CD4-positive, alpha-beta T cell (primary cell): ENCODE measurements at regions not wholly inside any gene's neighbourhood (a gene's known extent, or its start where the extent isn't known, plus 50 kb on each side); places are given as distances from the start of the nearest gene placed in this dataset.

Experiments used
- ATAC-seq: fragments of 200-7000 bp; cut with Tn5 transposase; one replicate; pipeline ENCODE4 v1.10.0; 2022; ENCODE audit warnings: mild to moderate bottlenecking; ENCODE audit not compliant: poor library complexity
- CTCF ChIA-PET: fragments of 350-600 bp; sonication (Branson Sonifier 250); formaldehyde crosslinking; loops from one replicate; lab custom pipeline; 2021; ENCODE audit warnings: antibody characterized with exemption, inconsistent platforms; lab: Charles Lee
- POLR2A ChIA-PET: fragments of 350-600 bp; sonication (Branson Sonifier 250); formaldehyde crosslinking; loops from one replicate; lab custom pipeline; 2021; ENCODE audit warnings: antibody characterized with exemption, inconsistent platforms; lab: Charles Lee
- DNase-seq, 14 experiments: peaks; one replicate each; pipeline ENCODE4 v3.0.0-alpha.2; 2013 to 2020; ENCODE audit warnings: mixed read lengths in 2 of 14
- H3K27ac ChIP-seq, 2 donors: one replicate each; pipeline versions ENCODE4 v1.5.1 to v1.7.0; 2013; ENCODE audit warnings: low read length in 2 of 2, low read depth in 1 of 2, mild to moderate bottlenecking in 1 of 2
- H3K27me3 ChIP-seq, 2 experiments: 1 replicate in 1 of 2; 2 replicates in 1 of 2; pipeline versions ENCODE4 v1.6.1 to v1.7.0; 2013; ENCODE audit warnings: low read length in 2 of 2, control low read depth in 1 of 2, mild to moderate bottlenecking in 1 of 2, moderate library complexity in 1 of 2; ENCODE audit not compliant: insufficient read depth in 2 of 2, control insufficient read depth in 1 of 2
- H3K36me3 ChIP-seq: one replicate; pipeline ENCODE4 v1.6.1; 2013; ENCODE audit warnings: low read length, control low read depth; ENCODE audit not compliant: insufficient read depth
- H3K4me1 ChIP-seq: one replicate; pipeline ENCODE4 v1.6.1; 2013; ENCODE audit warnings: low read length, control low read depth; ENCODE audit not compliant: insufficient read depth
- H3K4me3 ChIP-seq: one replicate; pipeline ENCODE4 v1.5.1; 2013; ENCODE audit warnings: mild to moderate bottlenecking, low read length, moderate library complexity
- H3K9me3 ChIP-seq, 2 experiments: 1 replicate in 1 of 2; 2 replicates in 1 of 2; pipeline versions ENCODE4 v1.6.1 to v1.7.0; 2013; ENCODE audit warnings: low read length in 2 of 2, mild to moderate bottlenecking in 2 of 2, control low read depth in 1 of 2, moderate library complexity in 1 of 2; ENCODE audit not compliant: control insufficient read depth in 1 of 2, insufficient read depth in 1 of 2
- H3K27ac Mint-ChIP-seq: one replicate; pipeline ENCODE4 v1.8.0; 2020; ENCODE audit warnings: mixed read lengths
- H3K27me3 Mint-ChIP-seq: one replicate; pipeline ENCODE4 v1.8.0; 2021; ENCODE audit warnings: mixed read lengths
- H3K36me3 Mint-ChIP-seq: one replicate; pipeline ENCODE4 v1.8.0; 2021; ENCODE audit warnings: low read depth, mixed read lengths
- H3K4me1 Mint-ChIP-seq: one replicate; pipeline ENCODE4 v1.8.0; 2021; ENCODE audit warnings: low read depth, mixed read lengths
- H3K4me3 Mint-ChIP-seq: one replicate; pipeline ENCODE4 v1.8.0; 2020; ENCODE audit warnings: mild to moderate bottlenecking, mixed read lengths
- H3K9me3 Mint-ChIP-seq: one replicate; pipeline ENCODE4 v1.8.0; 2020; ENCODE audit warnings: mixed read lengths
- CTCF ChIP-seq: fragments of 200-600 bp; IDR thresholded peaks from one replicate; pipeline ENCODE4 v1.8.0; 2022; ENCODE audit warnings: antibody characterized with exemption, mild to moderate bottlenecking
- intact Hi-C, 2 experiments: fragments of 100-400 bp; cut with DNase I in 1 of 2; cut with micrococcal nuclease in 1 of 2; formaldehyde crosslinking; loops; one replicate each; pipeline versions ENCODE4 v1.15.1 to v1.9.0; 2023 to 2025; cut with DNase I, micrococcal nuclease

GRCh38 chr9:78614892-78615291 is 318.0 kb downstream of the PSAT1 start:
- Histone ChIP-seq H3K9me3 (no peaks in the 10 kb centered on the region), H3K27me3 (no peaks in the 10 kb centered on the region), H3K27ac (no peak overlapping the region), H3K4me3 (no peak overlapping the region), H3K4me1 (no peaks in the 10 kb centered on the region), H3K36me3 (no peaks in the 10 kb centered on the region)
- ATAC-seq: no peak
- H3K27ac Mint-ChIP-seq: no peak overlapping the region
- no peaks in the 10 kb centered on the region for H3K4me1 Mint-ChIP-seq
- intact Hi-C loops: no loop called here
- no peak for TF ChIP-seq CTCF
- no peaks in the 10 kb centered on the region for H3K9me3 Mint-ChIP-seq
- ChIA-PET CTCF (no interaction called here), POLR2A (no interaction called here)
- H3K36me3 Mint-ChIP-seq: no peaks in the 10 kb centered on the region
- DNase-seq: no peak
- H3K4me3 Mint-ChIP-seq: no peak overlapping the region
- no peaks in the 10 kb centered on the region for H3K27me3 Mint-ChIP-seq

- TF ChIP-seq CTCF: no peak
- no peaks in the 10 kb centered on the region for H3K36me3 ChIP-seq
- ChIA-PET CTCF (no interaction called here), POLR2A (no interaction called here)
- ATAC-seq (no peak), DNase-seq (no peak)
- H3K36me3 Mint-ChIP-seq: no peaks in the 10 kb centered on the region
- intact Hi-C loops: no loop called here
- no peaks in the 10 kb centered on the region for H3K4me1 Mint-ChIP-seq
- H3K4me3 ChIP-seq: no peak overlapping the region
- H3K27ac ChIP-seq: no peak overlapping the region
- no peak overlapping the region for H3K27ac Mint-ChIP-seq
- H3K9me3 Mint-ChIP-seq: no peaks in the 10 kb centered on the region
- no peaks in the 10 kb centered on the region for H3K4me1 ChIP-seq
- no peaks in the 10 kb centered on the region for H3K27me3 ChIP-seq
- H3K27me3 Mint-ChIP-seq: no peaks in the 10 kb centered on the region
- H3K4me3 Mint-ChIP-seq: no peak overlapping the region
- H3K9me3 ChIP-seq: no peaks in the 10 kb centered on the region
These were observed 318.4 kb downstream of the PSAT1 start for GRCh38 chr9:78615372-78615771.

GRCh38 chr9:78618735-78619134 is 321.8 kb downstream of the PSAT1 start:
- Mint-ChIP-seq H3K36me3 (no peaks in the 10 kb centered on the region), H3K4me3 (no peak overlapping the region), H3K4me1 (no peaks in the 10 kb centered on the region), H3K9me3 (no peaks in the 10 kb centered on the region), H3K27ac (no peak overlapping the region), H3K27me3 (no peaks in the 10 kb centered on the region)
- no peak for TF ChIP-seq CTCF
- DNase-seq (no peak), ATAC-seq (no peak)
- POLR2A ChIA-PET: no interaction called here
- Histone ChIP-seq H3K4me1 (no peaks in the 10 kb centered on the region), H3K36me3 (no peaks in the 10 kb centered on the region), H3K27me3 (no peaks in the 10 kb centered on the region), H3K27ac (no peak overlapping the region), H3K9me3 (no peaks in the 10 kb centered on the region), H3K4me3 (no peak overlapping the region)
- CTCF ChIA-PET: no interaction called here
- intact Hi-C loops: no loop called here
